Fibroblast of peridontal ligament (primary cell): ENCODE measurements at regions not wholly inside any gene's neighbourhood (a gene's known extent, or its start where the extent isn't known, plus 50 kb on each side); places are given as distances from the start of the nearest gene placed in this dataset.
A peak's percentile ranks its signal among the peaks of the same experiment; 100 is the strongest.

Source experiments
- DNase-seq: peaks from one replicate; pipeline ENCODE4 v3.0.0-alpha.2; 2010; ENCODE audit errors: extremely low read depth

DNA sequence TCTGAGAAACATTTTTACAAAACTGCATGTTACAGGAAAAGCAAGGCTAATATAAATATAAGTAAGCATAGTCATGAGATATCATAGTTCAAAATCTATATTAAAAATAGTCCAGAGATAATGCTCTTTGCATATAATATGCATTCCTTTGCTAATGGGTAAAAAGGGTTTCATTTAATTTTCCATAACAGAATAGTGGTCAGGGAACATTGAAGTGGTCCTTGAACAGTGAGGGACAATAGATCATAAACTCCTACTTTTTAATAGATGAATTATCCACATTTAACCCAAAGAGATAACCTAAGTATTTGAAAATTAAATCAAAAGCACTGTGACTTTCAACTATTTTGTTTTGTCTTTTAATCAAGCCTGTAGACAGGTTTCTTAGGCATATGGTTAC lies 243.1 kb upstream of the ADGRB3 start:
- no peak for DNase-seq

DNA sequence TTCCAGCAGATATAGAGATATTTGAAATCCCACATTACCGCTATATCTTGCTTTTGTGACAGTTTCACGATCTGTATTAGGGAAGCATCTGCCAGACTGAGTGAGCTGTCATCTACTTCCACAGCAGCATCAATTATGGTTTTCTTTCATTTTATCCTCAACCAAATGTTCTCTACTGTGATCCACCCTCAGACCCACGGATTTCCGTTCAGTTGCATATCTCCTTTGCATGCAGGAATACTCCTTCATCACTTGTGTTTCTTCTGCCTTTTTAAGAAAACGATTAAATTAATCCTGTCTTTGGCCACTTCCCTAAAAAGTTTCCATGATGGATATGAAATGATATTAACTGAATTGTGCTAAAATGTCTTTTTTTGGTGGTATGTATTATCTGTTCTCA lies 262.1 kb upstream of the ADGRB3 start:
- no peak for DNase-seq

DNA sequence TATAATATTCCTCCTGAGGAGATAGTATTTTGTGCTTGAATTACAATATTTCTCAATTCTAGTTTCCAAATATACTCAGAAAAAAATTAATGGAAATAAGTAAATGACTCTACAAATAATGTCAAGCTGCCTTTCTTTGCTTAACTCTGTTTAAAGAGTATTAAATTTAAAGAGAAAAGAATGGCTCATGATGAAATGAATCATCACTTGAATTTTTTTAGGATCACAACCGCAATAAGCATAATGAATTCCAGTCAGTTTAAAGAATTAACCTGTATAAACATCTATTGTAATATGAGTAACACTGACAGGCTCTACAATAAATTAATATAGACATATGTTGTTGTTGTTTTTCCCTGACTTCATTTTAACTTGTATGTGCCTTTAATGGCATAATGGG lies 266.2 kb upstream of the ADGRB3 start:
- no peak for DNase-seq

DNA sequence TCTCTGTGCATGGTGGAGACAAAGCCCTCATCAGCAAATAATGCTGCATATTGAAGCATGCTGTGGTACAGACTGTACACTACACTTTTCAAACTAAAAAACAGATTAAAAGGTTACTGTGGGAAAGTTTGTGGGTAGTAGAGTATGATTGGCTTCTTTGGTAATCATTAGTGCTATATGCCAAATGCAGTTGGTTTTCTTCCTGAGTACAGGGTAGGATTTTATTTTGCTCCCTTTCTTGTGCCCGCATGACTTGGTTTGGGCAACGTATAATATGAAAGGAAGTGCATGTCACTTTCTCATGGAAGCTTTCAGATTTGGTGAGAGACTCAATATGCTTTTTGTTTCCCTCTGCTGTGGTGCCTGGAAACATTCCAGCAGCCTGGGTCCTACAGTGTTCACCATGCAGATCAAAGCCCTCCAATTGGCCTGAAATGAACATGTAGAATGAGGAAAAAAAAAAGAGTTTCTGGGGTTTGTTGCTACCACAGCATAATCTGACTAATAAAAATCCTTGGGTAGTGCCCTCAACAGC lies 270.7 kb upstream of the ADGRB3 start:
- DNase-seq = no peak

DNA sequence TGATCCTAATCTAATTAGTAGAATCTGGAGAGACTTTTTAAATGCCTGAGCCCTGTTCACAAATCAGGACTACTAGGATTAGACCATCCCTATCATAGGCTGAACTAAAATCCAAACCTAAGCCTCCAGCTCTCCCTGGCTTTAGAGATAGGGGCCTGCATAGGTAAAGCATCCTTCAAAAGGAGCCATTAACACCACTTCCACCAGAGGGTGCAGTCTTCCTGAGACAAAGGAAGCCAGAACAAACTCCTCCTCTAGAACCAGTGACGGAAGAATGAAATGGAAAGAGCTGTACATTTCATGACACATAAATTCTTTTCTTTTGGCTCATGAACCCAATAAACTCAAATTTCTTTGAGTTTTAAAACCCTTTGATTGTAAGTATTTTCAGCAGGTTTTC lies 291.2 kb upstream of the ADGRB3 start:
- DNase-seq = peak; percentile 0

DNA sequence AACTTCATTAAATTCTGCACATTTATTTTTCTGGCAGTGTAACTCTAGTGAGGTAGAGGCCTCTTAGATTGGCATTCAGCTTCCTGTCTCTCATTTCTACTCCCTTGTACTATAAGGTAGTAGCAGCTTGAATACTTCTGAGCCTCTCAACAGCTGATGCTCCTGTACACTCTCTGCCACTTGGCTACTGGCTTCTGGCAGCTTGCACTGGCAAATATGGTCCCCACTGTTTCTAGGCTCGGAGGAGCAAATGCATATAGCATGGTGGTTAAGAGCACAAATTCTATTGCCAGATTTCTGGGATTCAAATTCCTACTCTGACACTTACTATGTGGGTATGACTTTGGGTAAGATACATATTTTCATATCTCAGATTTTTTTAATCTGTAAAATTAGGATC lies 292.8 kb upstream of the ADGRB3 start:
- DNase-seq = no peak

- DNase-seq = no peak
Observed at GRCh38 chr6:68339488-68340131, 295.5 kb upstream of the ADGRB3 start.

- DNase-seq = no peak
Observed at GRCh38 chr6:68333442-68333841, 301.6 kb upstream of the ADGRB3 start.

- no peak for DNase-seq
Observed at GRCh38 chr6:68328156-68328555, 306.9 kb upstream of the ADGRB3 start.

- no peak for DNase-seq
Observed at GRCh38 chr6:68326762-68327161, 308.3 kb upstream of the ADGRB3 start.

GRCh38 chr6:68317366-68317765 lies 317.7 kb upstream of the ADGRB3 start:
- DNase-seq = no peak

DNA sequence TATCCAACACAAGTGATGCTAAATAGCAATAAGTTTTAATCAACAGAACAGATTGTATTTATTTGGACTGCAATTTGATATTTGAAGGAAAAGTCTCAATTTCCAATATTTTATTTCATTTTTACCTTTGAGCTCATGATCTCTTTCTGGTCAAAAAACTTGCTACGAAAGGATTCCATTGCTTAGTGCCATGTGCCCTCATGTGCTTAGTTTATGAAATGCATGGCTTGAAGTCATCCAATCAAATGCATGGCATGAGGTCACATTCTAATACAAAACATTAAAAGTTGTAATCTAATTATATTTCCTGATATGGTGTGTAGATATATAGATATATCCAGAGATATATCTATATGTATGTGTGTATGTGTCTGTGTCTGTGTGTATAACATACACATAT lies 321.2 kb upstream of the ADGRB3 start:
- DNase-seq = no peak

DNA sequence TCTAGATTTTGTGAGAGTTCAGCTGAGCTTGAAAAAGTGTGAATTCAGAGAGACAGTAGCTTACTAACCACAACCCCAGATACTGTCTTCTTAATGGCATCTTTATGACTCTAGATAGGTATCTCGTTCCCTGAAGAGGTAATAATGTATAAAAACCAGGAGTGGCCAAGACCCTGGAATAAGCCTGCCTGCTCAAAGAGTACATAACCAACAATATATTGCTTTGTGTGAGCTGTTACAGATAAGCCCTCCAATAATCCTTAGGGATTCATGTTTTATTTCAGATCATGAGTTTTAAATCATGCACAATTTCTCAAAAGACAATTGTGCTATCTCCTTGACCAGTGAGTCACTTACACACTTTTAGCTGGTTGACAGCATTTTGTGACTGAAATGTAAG lies 327.8 kb upstream of the ADGRB3 start:
- no peak for DNase-seq

DNA sequence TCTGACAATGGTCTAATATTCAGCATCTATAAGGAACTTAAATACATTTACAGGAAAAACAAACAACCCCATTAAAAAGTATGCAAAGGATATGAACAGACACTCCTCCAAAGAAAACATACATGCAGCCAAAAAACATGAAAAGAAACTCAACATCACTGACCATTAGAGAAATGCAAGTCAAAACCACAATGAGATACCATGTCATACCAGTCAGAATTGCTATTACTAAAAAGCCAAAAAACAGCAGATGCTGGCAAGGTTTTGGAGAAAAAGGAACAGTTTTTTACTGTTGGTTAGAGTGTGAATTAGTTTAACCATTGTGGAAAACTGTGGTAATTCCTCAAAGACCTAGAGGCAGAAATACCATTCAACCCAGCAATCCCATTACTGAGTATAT lies 339.0 kb upstream of the ADGRB3 start:
- no peak for DNase-seq

- DNase-seq = no peak
Observed at GRCh38 chr6:68282646-68283045, 352.4 kb upstream of the ADGRB3 start.

DNA sequence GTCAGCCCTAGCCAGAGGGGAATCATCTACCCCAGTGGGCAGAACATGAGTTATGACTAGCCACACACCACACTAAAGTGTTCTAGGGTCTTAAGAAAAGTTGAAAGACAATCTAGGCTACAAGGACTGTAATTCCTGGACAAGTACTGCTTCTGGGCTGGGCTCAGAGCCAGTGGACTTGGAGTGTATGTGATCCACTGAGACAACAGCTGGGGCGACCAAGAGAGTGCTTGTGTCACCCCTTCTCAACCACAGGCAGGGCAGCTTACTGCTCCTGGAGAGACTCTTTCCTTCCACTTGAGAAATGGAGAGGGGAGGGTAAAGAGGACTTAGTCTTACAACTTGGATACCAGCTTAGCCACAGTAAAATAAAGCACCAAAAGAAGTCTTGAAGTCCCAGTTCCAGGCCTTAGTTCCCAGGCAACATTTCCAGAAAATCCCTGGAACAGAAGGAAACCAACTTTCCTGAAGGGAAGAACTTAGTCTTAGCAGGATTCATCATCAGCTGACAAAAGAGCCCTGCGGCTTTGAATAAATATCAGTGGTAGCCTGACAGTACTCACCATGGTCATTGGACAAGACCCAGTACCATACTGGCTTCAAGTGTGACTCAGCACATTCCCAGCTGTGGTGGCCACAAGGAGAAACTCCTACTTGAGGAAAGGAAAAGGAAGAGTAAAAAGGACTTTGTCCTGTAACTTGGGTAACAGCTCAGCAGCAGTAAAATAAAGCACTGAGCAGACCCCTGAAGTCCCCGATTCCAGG lies 355.1 kb upstream of the ADGRB3 start:
- no peak for DNase-seq

GRCh38 chr6:68273297-68273696 lies 361.8 kb upstream of the ADGRB3 start:
- no peak for DNase-seq

DNA sequence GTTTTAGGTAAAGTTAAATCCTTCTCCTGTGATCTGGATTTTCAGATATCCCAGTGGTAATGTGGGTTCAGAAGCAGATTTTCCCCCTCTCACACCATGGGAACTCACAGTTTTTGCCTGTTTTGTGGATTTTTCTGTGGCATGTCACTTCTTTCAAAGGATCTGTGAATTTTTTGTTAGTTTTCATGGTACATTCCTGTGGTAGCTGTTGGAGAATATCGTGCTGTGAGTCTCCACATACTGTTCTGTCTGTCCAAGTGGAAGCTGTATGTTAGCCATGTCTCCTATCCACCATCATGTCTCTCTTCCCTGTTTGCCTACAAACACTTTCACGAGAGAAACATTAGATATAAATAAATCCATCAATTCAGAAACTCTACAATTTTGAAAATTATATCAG lies 378.7 kb upstream of the ADGRB3 start:
- no peak for DNase-seq

- no peak for DNase-seq
Observed at GRCh38 chr6:68252632-68253031, 382.4 kb upstream of the ADGRB3 start.

DNA sequence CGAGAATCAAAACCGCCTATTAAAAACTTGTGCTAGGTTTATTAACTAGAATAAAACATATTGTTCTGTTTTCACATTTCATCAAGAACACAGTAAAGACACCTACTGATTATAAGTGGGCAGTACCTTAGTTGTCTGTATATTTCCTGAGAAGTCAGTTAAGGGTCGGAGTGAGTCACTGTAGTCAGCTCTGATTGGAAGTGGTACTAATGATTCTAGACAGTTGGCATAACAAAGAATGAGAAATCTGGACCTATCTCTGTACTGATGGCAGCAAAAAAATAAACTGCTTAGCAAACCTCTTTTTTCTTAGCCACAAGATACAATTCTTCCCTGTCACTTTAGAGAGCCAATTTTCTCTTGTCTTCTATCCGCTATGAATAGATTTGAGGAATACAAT lies 387.3 kb upstream of the ADGRB3 start:
- no peak for DNase-seq

DNA sequence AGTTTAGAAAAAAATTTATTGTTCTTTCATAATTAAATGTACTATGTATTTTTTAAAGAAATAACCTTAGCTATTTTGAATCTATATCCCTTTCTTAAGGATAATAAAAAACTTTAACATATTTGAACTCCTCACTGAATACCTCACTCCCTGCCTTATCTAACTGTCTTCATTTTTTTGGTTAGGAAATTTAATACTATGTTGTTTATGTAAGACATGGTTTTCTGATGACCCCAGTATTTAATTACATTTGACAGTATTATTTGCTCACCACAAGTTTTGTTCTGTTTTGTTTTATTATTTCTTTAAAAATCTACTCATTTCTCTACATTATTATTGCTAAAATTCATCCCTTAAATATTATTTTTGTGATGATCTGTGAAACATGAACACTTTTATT lies 394.4 kb upstream of the ADGRB3 start:
- no peak for DNase-seq

- no peak for DNase-seq
Observed at GRCh38 chr6:68239034-68239433, 396.0 kb upstream of the ADGRB3 start.

DNA sequence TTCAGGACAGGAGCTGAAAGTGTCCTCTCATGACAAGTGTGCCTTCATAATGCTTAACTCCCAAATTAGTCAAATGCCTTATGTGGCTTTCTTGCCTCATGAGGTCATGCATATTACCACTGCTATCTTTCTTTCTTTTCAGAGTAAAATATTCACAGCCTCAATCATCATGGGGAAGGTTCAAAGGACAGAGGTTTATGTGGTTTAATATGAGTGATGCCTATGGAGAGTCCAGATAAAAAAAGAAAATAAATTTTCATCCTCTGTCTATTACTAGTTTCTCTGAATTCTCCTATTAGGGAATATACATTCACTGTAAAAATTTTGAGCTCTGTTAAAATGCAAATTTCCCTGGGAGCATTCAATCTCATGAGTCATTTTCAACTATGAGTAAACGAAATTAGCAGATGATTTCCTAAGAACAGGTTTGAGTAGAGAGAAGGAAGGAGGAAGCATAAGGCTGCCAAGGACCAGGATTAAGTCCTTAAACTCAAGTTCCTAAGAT lies 396.9 kb upstream of the ADGRB3 start:
- no peak for DNase-seq
